Hematopoietic multipotent progenitor cell treated with erythropoietin and hydrocortisone succinate and interleukin-3 and kit ligand, for 4 days (in vitro differentiated cells): ENCODE measurements at regions not wholly inside any gene's neighbourhood (a gene's known extent, or its start where the extent isn't known, plus 50 kb on each side); places are given as distances from the start of the nearest gene placed in this dataset.

Experiments
- DNase-seq: peaks from one replicate; pipeline ENCODE4 v3.0.0-alpha.2; 2015

DNA sequence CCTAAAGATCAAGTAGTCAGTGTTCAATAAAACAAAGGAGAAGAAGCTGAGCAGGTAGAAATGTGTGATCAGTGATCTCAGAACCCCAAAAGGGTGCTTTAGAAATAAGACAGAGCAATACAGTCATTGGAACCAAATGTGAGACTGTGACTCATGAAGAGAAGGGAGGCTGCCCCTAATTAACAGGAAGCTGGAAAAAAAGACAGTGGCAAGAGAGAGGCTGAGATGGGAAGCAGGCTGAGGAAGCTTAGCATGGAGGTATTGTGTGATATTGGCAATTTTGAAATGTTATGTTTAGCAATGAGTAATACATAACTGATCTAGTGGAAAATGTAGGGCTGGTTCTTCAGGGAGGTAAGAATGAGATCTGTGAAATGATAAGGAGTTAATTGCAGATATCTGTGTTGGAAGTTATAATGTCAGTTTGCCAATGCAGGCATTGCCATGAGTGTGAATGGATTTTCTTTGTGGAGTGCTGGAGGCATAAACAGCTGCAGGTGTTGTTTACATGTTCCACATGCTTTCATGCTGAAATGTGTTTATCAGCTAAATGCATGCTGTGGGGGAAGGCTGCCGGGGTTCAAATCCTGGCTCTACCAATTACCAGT is 90.6 kb upstream of the CACNA1E start:
- no peak for DNase-seq

DNA sequence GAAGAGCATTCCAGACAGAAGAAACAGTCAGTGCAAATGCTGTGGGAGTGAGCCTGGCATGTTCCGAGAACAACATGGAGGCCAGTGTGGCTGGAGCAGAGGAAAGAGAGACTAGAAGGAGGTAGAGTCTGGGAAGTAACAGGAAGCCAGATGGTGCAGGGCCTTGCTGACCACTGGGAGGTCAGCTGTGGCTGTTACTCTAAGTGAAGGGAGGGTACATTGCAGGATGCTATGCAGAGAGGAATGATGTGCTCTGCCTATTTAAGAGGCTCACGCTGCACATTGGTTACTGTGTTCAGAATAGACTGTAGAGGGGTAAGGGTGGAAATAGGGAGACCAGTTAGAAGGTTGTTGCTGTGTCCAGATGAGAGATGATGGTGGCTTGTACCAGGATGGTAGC is 88.6 kb upstream of the CACNA1E start:
- no peak for DNase-seq

DNA sequence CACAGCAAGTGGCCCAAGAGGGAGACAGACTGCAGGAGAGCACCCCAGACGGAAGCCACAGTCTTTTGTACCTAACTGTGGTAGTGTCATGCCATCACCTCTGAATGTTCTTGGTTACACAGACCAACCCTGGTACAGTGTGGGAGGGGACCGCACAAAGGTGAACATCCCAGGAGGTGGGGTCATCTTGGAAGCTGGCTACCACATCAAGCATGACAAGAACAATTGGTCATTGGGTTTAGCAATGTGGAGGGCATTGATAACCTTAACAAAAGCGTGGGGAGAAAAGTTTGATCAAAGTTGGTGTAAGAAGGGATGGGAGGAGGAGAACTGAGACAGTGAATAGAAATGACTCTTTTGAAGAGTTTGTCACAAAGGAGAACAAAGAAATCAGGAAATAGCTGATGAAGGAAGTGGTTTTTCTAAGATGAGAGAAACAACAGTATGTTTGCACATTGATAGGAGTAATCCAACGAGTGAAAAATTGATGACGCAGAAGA is 87.1 kb upstream of the CACNA1E start:
- DNase-seq: no peak

DNA sequence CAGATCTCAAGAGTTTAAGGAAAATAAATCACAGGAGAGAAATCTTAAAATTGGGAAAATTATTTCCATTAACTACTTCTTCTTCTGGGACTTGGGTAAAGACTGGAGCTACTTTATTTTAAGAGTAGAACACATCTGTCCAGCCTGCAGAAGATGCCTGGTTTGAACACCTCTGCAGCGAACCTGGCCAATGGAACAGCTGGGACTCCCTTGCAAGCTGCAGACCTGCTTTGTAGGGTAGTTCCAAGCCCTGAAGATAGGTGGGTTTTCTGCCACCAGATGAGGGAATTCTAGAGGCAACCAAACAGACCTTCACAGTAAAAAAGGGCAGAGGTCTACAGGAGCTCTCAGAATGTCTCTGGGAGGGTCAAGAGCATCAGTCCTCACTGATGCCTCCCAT is 86.5 kb upstream of the CACNA1E start:
- DNase-seq: no peak

DNA sequence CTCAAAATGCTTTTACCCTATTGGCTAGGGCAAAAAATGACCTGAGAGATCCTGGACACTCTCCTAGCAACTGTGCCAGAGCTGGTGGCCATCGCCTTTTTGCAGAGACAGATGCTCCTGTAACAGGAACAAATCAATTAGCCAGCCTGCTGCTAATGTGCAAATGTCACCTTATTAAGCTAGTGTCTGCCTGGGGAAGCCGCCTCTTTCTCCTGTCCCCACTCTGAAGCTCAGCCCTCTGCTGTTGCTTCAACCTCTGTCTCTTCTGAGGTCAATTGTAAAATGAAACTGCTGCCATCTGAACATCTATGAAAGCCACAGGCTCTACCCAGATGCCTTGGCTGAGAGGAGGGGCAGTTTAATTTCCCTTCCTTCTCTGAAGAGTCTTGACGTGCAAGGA is 85.5 kb upstream of the CACNA1E start:
- DNase-seq: no peak

DNA sequence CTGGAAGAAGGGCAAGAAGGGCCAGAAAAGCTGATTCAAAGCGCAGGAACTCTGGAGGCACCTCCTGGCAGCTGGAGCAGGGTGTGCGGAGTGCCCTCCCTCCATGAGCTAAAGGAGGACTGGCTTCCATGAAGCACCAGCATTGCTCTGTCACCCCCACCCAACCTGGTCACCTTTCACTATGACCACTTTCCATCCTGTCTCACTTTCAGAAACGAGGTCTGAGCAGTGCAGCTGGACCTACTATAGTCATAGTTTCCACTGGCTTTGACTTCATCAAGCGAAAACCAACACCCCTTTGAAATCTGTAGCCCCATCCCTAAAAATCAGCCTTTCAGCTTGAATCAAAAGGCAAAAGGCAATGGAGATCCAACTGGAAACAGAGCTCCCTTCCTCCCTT is 84.8 kb upstream of the CACNA1E start:
- DNase-seq: no peak

DNA sequence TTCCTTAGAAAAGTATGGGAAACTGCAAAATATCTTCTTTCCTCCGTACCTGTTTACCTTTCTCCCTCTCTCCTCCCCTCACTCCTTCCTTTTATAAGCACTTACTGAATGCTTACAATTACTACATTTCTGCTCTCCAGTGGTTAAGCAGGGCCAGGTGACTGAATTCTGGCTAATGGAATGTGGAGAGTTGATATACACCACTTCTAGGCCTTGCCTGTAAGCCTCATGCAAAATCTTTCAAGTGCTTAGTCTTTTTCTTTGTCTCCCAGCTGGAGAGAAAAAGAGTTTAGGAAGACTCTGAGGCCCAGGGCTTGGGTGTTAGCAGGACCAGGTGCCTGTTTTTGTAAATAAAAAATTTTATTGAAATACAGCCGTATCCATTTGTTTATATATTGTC is 77.7 kb upstream of the CACNA1E start:
- DNase-seq: no peak

DNA sequence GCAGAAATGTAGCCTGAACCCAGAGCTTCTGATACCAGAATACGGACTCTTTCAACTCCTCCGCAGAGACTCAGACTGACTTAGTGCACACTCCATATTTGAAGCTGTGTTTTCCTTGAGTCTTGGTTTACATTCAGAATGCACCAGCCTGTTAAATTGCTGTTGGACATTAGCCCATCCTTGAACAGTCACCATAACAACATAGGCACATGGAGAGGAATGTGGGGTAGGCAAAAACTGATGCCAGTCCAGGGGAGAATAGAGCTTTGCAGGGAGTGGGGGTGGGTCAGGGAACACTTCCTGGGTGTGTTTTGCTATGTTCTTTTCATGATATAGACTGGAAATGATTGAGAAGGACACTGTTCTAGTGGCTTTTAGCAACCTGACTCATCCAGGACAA is 76.3 kb upstream of the CACNA1E start:
- no peak for DNase-seq

DNA sequence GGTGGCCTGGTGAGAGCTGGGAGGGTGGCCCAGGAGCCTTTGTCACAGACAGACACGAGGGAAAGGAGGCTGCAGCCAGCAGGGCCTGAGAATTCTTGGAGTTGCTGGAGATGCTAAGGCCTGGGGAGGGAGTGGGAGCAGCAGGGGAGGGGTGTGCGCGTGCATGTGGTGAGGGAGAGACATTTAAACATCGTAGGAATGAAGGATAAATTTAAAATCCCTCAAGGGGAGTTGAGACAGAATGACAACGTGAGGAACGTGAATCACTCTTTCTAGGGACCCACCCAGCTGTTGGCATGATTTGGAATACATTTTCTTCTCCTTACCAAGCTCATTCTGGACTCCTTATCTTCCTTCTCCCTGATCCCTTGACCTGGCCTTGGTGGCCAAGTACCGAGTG is 73.3 kb upstream of the CACNA1E start:
- no peak for DNase-seq

DNA sequence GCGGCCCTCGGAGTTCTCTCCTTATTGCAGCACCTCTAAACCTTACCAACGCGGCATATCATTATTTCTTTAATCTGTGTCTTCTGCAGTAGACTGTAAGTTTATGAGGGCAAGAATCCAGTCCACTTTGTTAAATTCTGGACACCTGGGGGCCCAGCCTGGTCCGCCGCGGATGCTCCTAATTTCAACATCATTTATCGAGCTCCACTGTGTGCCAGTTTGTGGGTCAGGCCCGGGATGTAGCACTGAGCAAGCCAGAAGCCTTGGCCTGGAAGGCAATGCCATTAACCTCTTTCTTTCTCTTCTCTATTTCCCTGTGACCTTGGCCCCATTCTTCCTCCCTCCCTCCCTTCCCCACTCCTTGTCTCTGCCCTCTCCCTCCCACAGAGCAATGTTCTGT is 70.6 kb upstream of the CACNA1E start:
- DNase-seq: no peak

DNA sequence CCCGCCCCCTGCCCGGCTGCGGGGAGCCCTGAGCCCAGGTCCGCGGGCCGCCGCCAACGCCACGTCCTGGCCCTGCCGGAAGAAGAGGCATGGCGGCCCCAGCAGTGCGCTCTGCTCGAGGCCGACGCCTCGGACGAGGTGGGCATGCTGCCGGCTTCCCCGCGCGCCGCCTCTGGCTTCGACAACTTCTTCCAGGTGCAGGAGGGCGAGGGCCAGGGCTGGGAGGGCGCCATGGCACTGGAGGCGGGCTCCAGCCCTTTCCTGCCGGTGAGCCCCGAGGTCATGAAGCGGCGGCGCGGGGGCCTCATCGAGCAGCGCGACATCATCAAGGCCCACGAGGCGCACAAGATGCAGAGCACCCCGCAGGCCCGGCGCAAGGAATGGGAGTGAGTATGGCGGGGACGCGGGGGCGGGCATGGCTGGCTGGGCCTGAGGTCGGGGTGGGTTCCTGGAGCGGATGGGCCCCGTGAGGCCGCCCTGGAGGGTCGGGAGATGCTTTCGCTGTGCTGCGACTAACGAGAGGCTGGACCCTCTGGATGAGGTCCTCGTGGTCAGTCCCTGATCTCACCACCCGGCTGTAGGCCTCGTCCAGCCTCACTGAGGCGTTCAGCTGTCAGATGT is 70.0 kb upstream of the CACNA1E start:
- DNase-seq: no peak

DNA sequence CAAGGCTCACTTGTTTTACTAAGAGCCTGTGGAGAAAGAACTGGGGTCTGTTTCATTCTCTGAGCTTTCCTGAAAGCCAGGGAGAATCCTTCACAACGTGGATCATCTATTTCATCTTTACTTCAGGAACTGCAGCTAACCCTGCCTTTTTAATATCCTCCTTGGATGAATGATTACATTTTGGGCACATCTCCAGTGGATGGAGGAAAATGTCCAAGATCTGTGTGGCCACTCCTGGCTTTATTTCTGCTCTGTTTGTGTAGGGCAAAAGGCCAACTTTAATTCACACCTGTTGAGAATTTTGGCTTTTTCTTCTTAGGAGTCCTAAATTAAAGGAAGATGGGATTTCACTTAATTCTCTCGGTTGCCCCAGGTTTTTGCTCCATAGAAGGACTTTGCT is 69.5 kb upstream of the CACNA1E start:
- DNase-seq: no peak

DNA sequence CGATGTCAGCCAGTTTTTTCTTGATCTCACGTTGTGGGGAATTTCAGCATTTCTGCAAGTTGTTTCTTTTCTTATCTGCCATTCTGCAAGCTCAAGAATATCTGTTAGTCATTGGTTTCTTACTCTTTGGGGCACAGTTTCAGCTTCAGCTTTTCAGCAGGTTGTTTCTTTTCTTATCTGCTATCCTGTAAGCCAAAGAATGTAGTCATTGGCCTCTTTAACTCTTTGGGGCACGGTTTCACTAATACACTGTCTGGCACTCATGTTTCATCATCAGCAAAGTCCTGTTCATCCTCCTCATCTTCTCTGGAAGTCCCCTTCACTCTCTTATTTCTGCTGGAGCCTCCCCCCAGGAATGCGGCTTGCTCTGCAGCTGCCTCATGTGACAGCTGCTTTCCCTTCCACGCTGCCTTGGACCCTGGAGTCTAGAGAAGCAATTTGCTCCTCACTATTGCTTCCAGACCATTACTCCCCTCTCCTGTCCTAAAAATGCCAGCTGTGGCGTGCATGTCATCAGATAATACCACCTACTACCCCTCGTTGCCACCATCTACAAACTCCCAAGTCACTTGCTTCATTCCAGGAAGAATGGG is 67.0 kb upstream of the CACNA1E start:
- DNase-seq: no peak

DNA sequence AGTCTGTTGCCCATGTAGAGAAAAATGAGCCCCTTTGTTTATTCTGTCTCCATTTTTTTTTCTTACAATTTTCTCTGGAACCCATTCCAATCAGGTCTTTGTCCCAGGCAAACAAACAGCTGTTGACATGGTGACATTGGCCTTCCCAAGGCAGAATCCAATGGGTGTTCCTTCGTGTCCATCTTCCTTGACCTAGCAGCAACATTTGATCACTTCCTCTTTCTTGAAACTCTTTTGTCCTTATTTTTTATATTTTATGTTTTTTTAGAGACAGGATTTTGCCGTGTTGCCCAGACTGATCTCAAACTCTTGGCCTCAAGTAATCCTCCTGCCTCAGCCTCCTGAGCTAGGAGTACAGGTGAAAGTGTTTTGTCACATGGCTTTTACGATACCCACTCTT is 65.4 kb upstream of the CACNA1E start:
- no peak for DNase-seq

DNA sequence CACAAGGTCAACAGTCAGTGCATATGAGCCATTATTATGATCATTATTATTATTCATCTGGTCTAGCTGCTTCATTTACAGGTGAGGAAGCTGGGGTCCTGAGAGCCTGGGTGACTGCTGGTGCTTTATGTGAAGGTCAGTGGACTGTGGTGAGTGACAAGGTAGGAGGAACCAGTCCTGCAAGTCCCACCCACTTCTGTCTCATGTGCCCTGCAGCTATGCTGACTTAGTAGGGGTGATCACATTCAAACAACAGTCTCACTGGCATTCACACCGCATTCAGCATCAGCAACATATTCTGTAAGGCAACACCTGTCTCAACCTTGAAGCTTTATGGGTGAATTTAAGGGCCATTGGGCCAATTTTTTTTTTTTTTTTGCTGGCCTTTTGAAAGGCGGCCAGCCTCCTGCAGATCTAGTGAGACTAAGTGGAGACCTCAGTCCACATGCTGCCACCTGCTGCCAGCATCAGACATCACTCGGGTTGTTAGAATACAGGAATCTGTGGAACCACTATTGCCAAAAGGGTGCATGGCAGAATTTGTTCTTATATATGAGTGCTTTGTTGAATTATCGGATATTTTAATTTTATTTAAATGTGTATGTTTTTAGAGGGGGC is 59.9 kb upstream of the CACNA1E start:
- peak; percentile 58 for DNase-seq

DNA sequence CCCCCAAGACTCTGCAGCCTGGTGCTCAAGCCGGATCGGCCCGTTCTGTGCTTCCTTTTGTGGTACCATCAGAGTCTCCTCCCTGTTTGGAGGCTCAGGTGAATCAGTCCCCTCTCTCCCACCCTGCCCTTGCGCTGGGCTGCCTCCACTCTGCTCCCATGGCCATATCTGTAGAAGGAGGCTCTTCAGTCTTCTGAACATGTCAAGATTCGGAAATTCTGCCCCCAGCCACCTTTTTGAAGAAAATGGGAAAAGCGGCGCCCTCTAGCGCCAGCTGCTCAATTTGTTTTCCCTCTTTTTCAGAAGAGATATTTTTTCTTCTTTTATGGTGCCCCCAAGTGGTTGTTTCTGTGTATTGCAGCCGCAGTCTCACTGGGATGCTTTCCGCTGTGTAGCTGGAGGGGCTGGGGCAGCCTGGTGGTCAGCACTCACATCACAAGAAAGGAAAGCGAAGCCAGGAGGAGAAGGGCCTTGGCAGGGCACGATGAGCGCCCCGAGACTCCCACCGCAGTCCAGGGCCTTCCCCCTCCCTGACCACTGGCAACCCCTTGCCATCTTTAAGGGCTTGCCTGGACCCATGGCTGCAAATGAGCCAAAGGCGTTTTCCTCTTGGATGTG is 58.4 kb upstream of the CACNA1E start:
- peak; percentile 89 for DNase-seq

DNA sequence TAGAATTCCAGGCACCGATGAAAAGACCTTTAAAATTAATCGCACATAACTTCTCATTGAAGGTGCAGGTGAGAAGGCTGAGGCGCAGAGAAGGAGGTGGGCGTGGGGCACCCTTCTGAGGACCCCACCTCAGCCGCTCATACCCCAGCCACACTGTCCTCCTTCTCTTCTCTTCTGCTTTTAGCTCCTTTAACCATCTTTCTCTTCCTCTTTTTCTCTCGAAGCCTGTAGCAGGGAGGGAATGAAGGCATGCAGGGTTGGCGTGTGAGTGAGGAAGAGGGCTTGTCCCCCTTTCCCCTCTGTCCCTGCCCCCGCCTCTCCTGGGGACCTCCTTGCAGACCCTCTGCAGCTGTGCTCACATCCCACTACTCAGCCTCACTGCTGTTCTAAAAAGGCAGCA is 57.8 kb upstream of the CACNA1E start:
- no peak for DNase-seq

DNA sequence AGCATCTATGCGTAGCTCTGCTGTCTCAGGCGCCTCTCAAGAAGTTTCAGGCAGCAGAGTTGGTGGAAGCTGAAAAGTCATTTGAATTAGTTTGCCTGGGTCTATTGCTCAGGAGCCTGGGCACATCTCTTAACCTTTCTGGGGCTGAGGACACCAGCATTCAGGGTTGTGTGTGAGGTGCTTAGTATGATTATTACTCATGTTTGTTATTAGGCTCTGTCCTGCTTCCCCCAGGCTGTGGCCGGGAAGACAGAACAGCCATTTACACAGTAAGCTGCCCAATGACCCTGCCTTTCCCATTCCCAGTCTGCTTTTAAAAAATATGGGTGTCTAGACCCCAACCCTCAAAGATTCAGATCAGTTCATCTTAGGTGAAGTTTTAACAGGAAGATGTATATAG is 53.9 kb upstream of the CACNA1E start:
- no peak for DNase-seq

DNA sequence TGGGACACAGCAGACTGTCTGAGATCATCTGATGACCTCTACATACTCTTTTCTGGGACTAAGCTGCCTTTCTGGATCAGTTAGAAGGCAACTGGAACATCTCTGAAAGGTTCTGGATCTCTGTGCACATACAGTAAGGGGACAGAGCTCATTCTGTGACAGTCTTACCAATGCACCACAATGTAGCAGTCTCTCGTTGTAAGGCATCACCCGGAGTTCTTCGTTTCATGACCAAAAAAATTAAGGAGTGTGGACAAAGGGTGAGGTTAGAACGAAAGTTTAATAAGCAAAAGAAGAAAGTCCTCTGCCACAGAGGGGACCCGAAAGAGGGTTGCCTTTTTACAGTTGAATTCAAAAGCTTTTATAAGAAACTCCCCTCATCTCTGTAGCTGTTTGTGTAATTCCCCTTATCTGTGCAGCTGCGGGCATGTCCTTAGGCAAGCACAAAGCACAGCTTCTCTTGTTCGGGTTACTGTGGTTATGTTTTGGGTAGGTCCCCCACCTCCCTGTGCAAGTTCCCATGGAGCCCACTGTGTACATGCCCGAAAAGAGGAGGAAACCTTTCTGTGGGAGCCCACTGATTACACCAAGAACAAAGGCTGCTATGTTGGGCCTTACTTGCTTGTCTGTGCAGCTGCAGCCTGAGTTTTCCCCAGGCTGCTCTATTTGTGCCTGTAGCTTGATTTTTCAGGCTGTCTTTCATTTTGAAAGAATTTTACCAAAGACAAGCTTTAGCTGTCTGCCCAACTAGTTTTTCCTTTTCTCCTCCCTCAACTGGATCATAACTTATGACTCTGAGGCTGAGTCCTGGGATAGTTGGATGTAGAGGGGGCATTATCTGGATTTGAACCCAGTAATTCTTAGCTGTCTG is 53.1 kb upstream of the CACNA1E start:
- peak; percentile 14 for DNase-seq
